H1 (cell line): ENCODE measurements at regions not wholly inside any gene's neighbourhood (a gene's known extent, or its start where the extent isn't known, plus 50 kb on each side); places are given as distances from the start of the nearest gene placed in this dataset.

ENCODE experiments used
- CTCF ChIA-PET: fragments of 300-600 bp; sonication (Branson Sonifier 250); formaldehyde crosslinking; loops from one replicate; lab custom pipeline; 2021; ENCODE audit not compliant: partially characterized antibody; lab: Charles Lee
- POLR2A ChIA-PET: fragments of 300-600 bp; sonication (Branson Sonifier 250); formaldehyde crosslinking; loops from one replicate; lab custom pipeline; 2021; ENCODE audit warnings: inconsistent platforms; ENCODE audit not compliant: partially characterized antibody; lab: Charles Lee
- DNase-seq, 2 experiments: peaks; one replicate each; pipeline versions ENCODE4 v3.0.0 to v3.0.0-alpha.2; 2010 to 2022; ENCODE audit warnings: low spot score in 2 of 2, low read depth in 1 of 2, mixed read lengths in 1 of 2
- FAIRE-seq: peaks from 2 replicates; lab custom pipeline; 2011; peaks lifted over from hg19 to GRCh38; lab: Jason Lieb, UNC
- H2AFZ ChIP-seq: 2 replicates; pipeline ENCODE4 v1.8.1; 2012; ENCODE audit warnings: low read length, inconsistent platforms
- H2AK5ac ChIP-seq: 2 replicates; pipeline ENCODE4 v1.6.1; 2013; ENCODE audit warnings: low read depth, low read length
- H2BK120ac ChIP-seq: replicated peaks from 2 replicates; pipeline ENCODE3; 2013; ENCODE audit warnings: low read depth, low read length, inconsistent platforms
- H2BK12ac ChIP-seq: 2 replicates; pipeline ENCODE4 v1.6.1; 2013; ENCODE audit warnings: low read depth, low read length
- H2BK15ac ChIP-seq: 2 replicates; pipeline ENCODE4 v1.6.1; 2013; ENCODE audit warnings: low read length
- H2BK20ac ChIP-seq: 2 replicates; pipeline ENCODE4 v1.6.1; 2013; ENCODE audit warnings: low read length
- H2BK5ac ChIP-seq: 2 replicates; pipeline ENCODE4 v1.6.1; 2013; ENCODE audit warnings: low read depth, low read length
- H3K14ac ChIP-seq: 2 replicates; pipeline ENCODE4 v1.6.1; 2013; ENCODE audit warnings: inconsistent platforms; ENCODE audit not compliant: insufficient read length
- H3K18ac ChIP-seq: 2 replicates; pipeline ENCODE4 v1.6.1; 2013; ENCODE audit warnings: low read length; ENCODE audit errors: extremely low read depth
- H3K23ac ChIP-seq: 2 replicates; pipeline ENCODE4 v1.6.1; 2013; ENCODE audit warnings: inconsistent platforms; ENCODE audit not compliant: insufficient read length
- H3K23me2 ChIP-seq: 2 replicates; pipeline ENCODE4 v1.6.1; 2013; ENCODE audit warnings: low read depth, low read length
- H3K27ac ChIP-seq: 2 replicates; pipeline ENCODE4 v1.6.1; 2011; ENCODE audit warnings: low read depth, low read length, inconsistent platforms
- H3K27me3 ChIP-seq, 4 experiments: replicated peaks in 1 of 4; 1 replicate in 1 of 4; 2 replicates in 3 of 4; pipeline versions ENCODE4 v1.6.1 to v1.8.1; 2011 to 2013; ENCODE audit warnings: low read length in 3 of 4, mild to moderate bottlenecking in 3 of 4, inconsistent platforms in 2 of 4, mixed read lengths in 2 of 4, moderate library complexity in 1 of 4; ENCODE audit not compliant: control insufficient read depth in 3 of 4, insufficient read depth in 3 of 4; ENCODE audit errors: extremely low read depth in 1 of 4
- H3K36me3 ChIP-seq, 4 experiments: 2 replicates each; pipeline versions ENCODE4 v1.6.1 to v1.8.1; 2011 to 2013; ENCODE audit warnings: mild to moderate bottlenecking in 4 of 4, low read length in 3 of 4, moderate library complexity in 2 of 4, control low read depth in 1 of 4, inconsistent platforms in 1 of 4; ENCODE audit not compliant: insufficient read depth in 4 of 4, control insufficient read depth in 2 of 4
- H3K4ac ChIP-seq: replicated peaks from 2 replicates; pipeline ENCODE3; 2013; ENCODE audit warnings: low read length, low read depth, mixed read lengths, inconsistent platforms; ENCODE audit not compliant: insufficient read length
- H3K4me1 ChIP-seq, 4 experiments: replicated peaks in 1 of 4; 1 replicate in 1 of 4; 2 replicates in 3 of 4; pipeline versions ENCODE4 v1.6.1 to v1.8.1; 2011 to 2013; ENCODE audit warnings: low read length in 3 of 4, inconsistent platforms in 2 of 4, mixed read lengths in 1 of 4; ENCODE audit not compliant: insufficient read depth in 4 of 4, control insufficient read depth in 3 of 4
- H3K4me2 ChIP-seq, 2 experiments: 2 replicates each; pipeline versions ENCODE4 v1.6.1 to v1.8.1; 2011 to 2013; ENCODE audit warnings: low read depth in 2 of 2, low read length in 2 of 2, control low read depth in 1 of 2, inconsistent platforms in 1 of 2, mild to moderate bottlenecking in 1 of 2; ENCODE audit not compliant: insufficient read depth in 1 of 2
- H3K4me3 ChIP-seq, 4 experiments: fragments of 200-600, 300-600 bp in 1 of 4; sonication (generic), shearing (Covaris generic), sonication (Bioruptor Twin) in 1 of 4; 2 replicates each; pipeline versions ENCODE4 v1.5.1 to v1.8.1; 2011 to 2016; ENCODE audit warnings: low read length in 4 of 4, low read depth in 3 of 4, control low read depth in 2 of 4, inconsistent platforms in 2 of 4, mild to moderate bottlenecking in 2 of 4, mixed read lengths in 1 of 4, moderate library complexity in 1 of 4; ENCODE audit not compliant: insufficient read depth in 2 of 4; ENCODE audit errors: extremely low read depth in 1 of 4
- H3K56ac ChIP-seq: replicated peaks from 2 replicates; pipeline ENCODE3; 2013; ENCODE audit warnings: low read depth, mild to moderate bottlenecking, mixed read lengths, low read length, inconsistent platforms; ENCODE audit not compliant: insufficient read length
- H3K79me1 ChIP-seq: 2 replicates; pipeline ENCODE4 v1.6.1; 2013; ENCODE audit warnings: low read depth, low read length, control low read depth
- H3K79me2 ChIP-seq, 2 experiments: 2 replicates each; pipeline versions ENCODE4 v1.6.1 to v1.8.1; 2012 to 2013; ENCODE audit warnings: low read length in 2 of 2, mild to moderate bottlenecking in 2 of 2, inconsistent platforms in 1 of 2; ENCODE audit not compliant: insufficient read depth in 2 of 2, control insufficient read depth in 1 of 2
- H3K9ac ChIP-seq, 4 experiments: replicated peaks in 1 of 4; 1 replicate in 1 of 4; 2 replicates in 3 of 4; pipeline versions ENCODE4 v1.6.1 to v1.8.1; 2011 to 2013; ENCODE audit warnings: low read depth in 3 of 4, low read length in 3 of 4, control low read depth in 2 of 4, mild to moderate bottlenecking in 2 of 4, moderate library complexity in 2 of 4, inconsistent platforms in 1 of 4; ENCODE audit errors: extremely low read depth in 1 of 4
- H3K9me3 ChIP-seq, 2 experiments: 2 replicates each; pipeline versions ENCODE4 v1.6.1 to v1.8.1; 2012 to 2013; ENCODE audit warnings: mild to moderate bottlenecking in 2 of 2, moderate library complexity in 2 of 2, control low read depth in 1 of 2, inconsistent platforms in 1 of 2, low read depth in 1 of 2, low read length in 1 of 2, mixed read lengths in 1 of 2; ENCODE audit not compliant: insufficient read depth in 2 of 2
- H4K20me1 ChIP-seq, 2 experiments: replicated peaks in 1 of 2; 2 replicates each; pipeline versions ENCODE3 to v1.8.1; 2011 to 2013; ENCODE audit warnings: inconsistent platforms in 2 of 2, low read length in 2 of 2, mild to moderate bottlenecking in 1 of 2; ENCODE audit not compliant: insufficient read depth in 2 of 2, control insufficient read depth in 1 of 2
- H4K5ac ChIP-seq: 2 replicates; pipeline ENCODE4 v1.6.1; 2013; ENCODE audit warnings: low read length, low read depth, mixed read lengths, inconsistent platforms; ENCODE audit not compliant: insufficient read length
- H4K8ac ChIP-seq: 2 replicates; pipeline ENCODE4 v1.8.0; 2013; ENCODE audit warnings: mild to moderate bottlenecking, moderate library complexity, low read length, inconsistent platforms; ENCODE audit not compliant: insufficient read depth; ENCODE audit errors: extremely low read depth
- H4K91ac ChIP-seq: replicated peaks from 2 replicates; pipeline ENCODE3; 2013; ENCODE audit warnings: low read length, mixed read lengths, inconsistent platforms; ENCODE audit not compliant: insufficient read length
- CBX5 ChIP-seq: fragments of 300-800, 300-1000 bp; sonication (generic); IDR thresholded peaks from 2 replicates; pipeline ENCODE4 v1.7.1; 2016; ENCODE audit warnings: antibody characterized with exemption, low read length, low read depth
- CHD2 ChIP-seq: IDR thresholded peaks from 2 replicates; pipeline ENCODE4 v1.6.1; 2012; ENCODE audit warnings: low read length, improper control_type of control experiment
- KDM1A ChIP-seq: fragments of 200-600, 300-600 bp; sonication (generic); IDR thresholded peaks from 2 replicates; pipeline ENCODE4 v1.7.1; 2016; ENCODE audit warnings: mild to moderate bottlenecking, low read length, borderline replicate concordance
- MAFK ChIP-seq: IDR thresholded peaks from 2 replicates; pipeline ENCODE4 v1.6.1; 2012; ENCODE audit warnings: low read depth, mild to moderate bottlenecking, improper control_type of control experiment, low read length
- PHF8 ChIP-seq: fragments of 200-600 bp; sonication (generic); conservative IDR thresholded peaks from 2 replicates; pipeline ENCODE4 v1.7.1; 2012; ENCODE audit warnings: low read depth, mild to moderate bottlenecking, inconsistent platforms, low read length, moderate library complexity
- RXRA ChIP-seq: IDR thresholded peaks from 2 replicates; pipeline ENCODE4 v1.6.1; 2011; ENCODE audit warnings: low read depth, mild to moderate bottlenecking, low read length, moderate library complexity; ENCODE audit not compliant: insufficient read depth
- SAP30 ChIP-seq: fragments of 300-600 bp; sonication (generic); IDR thresholded peaks from 2 replicates; pipeline ENCODE4 v1.7.1; 2012; ENCODE audit warnings: low read length, moderate library complexity, mild to moderate bottlenecking, inconsistent platforms; ENCODE audit not compliant: insufficient read depth, insufficient replicate concordance
- YY1 ChIP-seq: IDR thresholded peaks from 2 replicates; pipeline ENCODE4 v1.6.1; 2011; ENCODE audit warnings: low read depth, mild to moderate bottlenecking, low read length
- WGBS, 2 experiments: shearing (Covaris generic) in 1 of 2; methylation state at CpG; one replicate each; pipeline versions ENCODE4 v1.1.6 to v1.1.7; 2013 to 2015; ENCODE audit warnings: low lambda C conversion rate in 2 of 2, mixed read lengths in 2 of 2, inconsistent platforms in 1 of 2, low coverage in 1 of 2, missing lambda C conversion rate in 1 of 2; ENCODE audit not compliant: insufficient replicate concordance in 2 of 2, insufficient coverage in 1 of 2, insufficient read length in 1 of 2; ENCODE audit errors: extremely low coverage in 1 of 2, missing lambda C conversion rate in 1 of 2; 5-methylcytosine and 5-hydroxymethylcytosine counted together
- TF ChIP-seq, protein P1 (sequence below), 3 experiments: IDR thresholded peaks; 1 replicate in 2 of 3; 2 replicates in 1 of 3; pipeline versions ENCODE4 v1.5.1 to v1.6.1; 2011; ENCODE audit warnings: low read length in 3 of 3, mild to moderate bottlenecking in 3 of 3, inconsistent platforms in 2 of 3, low read depth in 1 of 3, moderate library complexity in 1 of 3; ENCODE audit not compliant: insufficient read depth in 1 of 3; ENCODE audit errors: control extremely low read depth in 1 of 3

GRCh38 chr3:159843840-159844730 lies 144.6 kb upstream of the IL12A start:
- Histone ChIP-seq H3K14ac (no peak overlapping the region), H3K56ac (no peak overlapping the region), H4K8ac (no peak overlapping the region), H3K18ac (no peak overlapping the region), H3K23ac (no peak overlapping the region), H2BK12ac (no peak overlapping the region), H3K23me2 (peaks cover 5% of the 10 kb centered on the region), H3K27ac (no peak overlapping the region), H2AFZ (no peak overlapping the region), H3K4me1 (peaks cover 0 to 8% (median 0%) of the 10 kb centered on the region in 4 experiments; a peak in 1 of 7 replicates), H3K9me3 (peaks cover 3 to 5% of the 10 kb centered on the region in 2 experiments; a peak in 2 of 4 replicates), H3K9ac (no peak overlapping the region), H3K36me3 (0 out of 8 replicates have a peak, but pooled peaks cover 0 to 6% (median 0%) of the 10 kb centered on the region in 4 experiments), H4K20me1 (no peaks in the 10 kb centered on the region), H3K79me2 (peaks cover 0 to 63% of the 10 kb centered on the region in 2 experiments; a peak in 3 of 4 replicates), H2BK5ac (no peak overlapping the region), H4K5ac (no peak overlapping the region), H2BK120ac (no peak overlapping the region), H2BK15ac (no peak overlapping the region), H3K4ac (no peak overlapping the region), H2AK5ac (no peak overlapping the region), H3K4me2 (no peak overlapping the region), H3K27me3 (no peaks in the 10 kb centered on the region), H2BK20ac (no peak overlapping the region), H3K79me1 (no peaks in the 10 kb centered on the region; the same call in 1 of the 2 replicates), H3K4me3 (no peak overlapping the region), H4K91ac (no peak overlapping the region)
- WGBS, 2 experiments: 90% methylated on average over 7 of the region's 7 CpGs; no CpG with 5 or more reads in 1 of the 2 experiments
- FAIRE-seq (no peak), DNase-seq (no peak)
- POLR2A ChIA-PET: interaction anchor here (1.3 to 1.9 kb wide), 2 partner anchors 10 to 39 kb away, joined by 3 to 4 read pairs; no protein-coding TSS in a partner anchor
- CTCF ChIA-PET: interaction anchor here (0.7 to 1.6 kb wide), 6 partner anchors 8 to 145 kb away, joined by 3 to 5 read pairs (median 4); partner anchors contain the start of gene IL12A
- TF ChIP-seq KDM1A (no peak), YY1 (no peak), SAP30 (no peak), RXRA (no peak), CBX5 (no peak), PHF8 (no peak), MAFK (no peak), CHD2 (no peak)
- TF ChIP-seq, protein P1, sequence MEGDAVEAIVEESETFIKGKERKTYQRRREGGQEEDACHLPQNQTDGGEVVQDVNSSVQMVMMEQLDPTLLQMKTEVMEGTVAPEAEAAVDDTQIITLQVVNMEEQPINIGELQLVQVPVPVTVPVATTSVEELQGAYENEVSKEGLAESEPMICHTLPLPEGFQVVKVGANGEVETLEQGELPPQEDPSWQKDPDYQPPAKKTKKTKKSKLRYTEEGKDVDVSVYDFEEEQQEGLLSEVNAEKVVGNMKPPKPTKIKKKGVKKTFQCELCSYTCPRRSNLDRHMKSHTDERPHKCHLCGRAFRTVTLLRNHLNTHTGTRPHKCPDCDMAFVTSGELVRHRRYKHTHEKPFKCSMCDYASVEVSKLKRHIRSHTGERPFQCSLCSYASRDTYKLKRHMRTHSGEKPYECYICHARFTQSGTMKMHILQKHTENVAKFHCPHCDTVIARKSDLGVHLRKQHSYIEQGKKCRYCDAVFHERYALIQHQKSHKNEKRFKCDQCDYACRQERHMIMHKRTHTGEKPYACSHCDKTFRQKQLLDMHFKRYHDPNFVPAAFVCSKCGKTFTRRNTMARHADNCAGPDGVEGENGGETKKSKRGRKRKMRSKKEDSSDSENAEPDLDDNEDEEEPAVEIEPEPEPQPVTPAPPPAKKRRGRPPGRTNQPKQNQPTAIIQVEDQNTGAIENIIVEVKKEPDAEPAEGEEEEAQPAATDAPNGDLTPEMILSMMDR (IDR thresholded peaks at IDR 0.05; ENCODE audit: control extremely low read depth in 1 of 3, insufficient read depth in 1 of 3, low read depth in 1 of 3, low read length in 3 of 3): no peak
